ENCODE measurements at regions not wholly inside any gene's neighbourhood (a gene's known extent, or its start where the extent isn't known, plus 50 kb on each side); places are given as distances from the start of the nearest gene placed in this dataset.
A peak's percentile ranks its signal among the peaks of the same experiment; 100 is the strongest.
"Not testable (repeated sequence)": the region's sequence is repeated elsewhere in the genome, so short reads cannot be mapped to it uniquely, and the experiment has no call there.

DNA sequence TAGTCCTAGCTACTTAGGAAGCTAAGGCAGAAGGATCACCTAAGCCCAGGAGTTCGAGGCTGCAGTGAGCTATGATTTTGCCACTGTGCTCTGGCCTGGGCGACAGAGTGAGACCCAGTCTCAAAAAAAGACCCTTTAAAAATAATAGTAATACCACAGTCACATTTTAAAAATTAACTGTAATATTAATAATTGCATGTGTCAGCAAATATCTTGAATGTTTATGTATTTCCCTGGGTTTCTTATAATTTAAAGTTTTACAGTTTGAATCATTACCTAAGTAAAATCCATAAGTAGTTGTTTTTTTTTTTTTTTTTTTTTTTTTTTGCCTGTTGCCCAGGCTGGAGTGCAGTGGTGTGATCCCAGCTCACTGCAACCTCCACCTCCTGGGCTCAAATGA is 69.2 kb downstream of the LYZL2 start:
- DNase-seq (ENCODE audit: low read depth, low spot score), result no peak

DNA sequence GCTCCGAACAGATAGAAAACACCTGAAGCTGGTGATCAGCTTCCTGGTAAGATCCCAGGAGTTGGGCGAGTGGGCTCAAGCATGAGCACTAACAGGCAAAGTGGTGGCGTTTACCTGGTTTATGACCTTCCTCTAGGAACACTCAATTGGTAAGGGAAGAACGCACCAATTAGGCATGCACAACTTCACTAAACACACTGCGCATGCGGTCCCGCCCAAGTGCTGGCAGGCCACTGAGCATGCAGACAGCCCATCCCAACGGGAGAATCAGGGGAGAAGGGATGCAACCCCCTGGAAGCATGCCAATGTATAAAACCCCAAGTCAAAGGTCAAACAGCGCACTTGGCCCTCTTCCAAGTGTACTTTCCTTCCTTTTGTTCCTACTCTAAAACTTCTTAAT is 70.4 kb downstream of the LYZL2 start:
- DNase-seq (ENCODE audit: low read depth, low spot score), result no peak

DNA sequence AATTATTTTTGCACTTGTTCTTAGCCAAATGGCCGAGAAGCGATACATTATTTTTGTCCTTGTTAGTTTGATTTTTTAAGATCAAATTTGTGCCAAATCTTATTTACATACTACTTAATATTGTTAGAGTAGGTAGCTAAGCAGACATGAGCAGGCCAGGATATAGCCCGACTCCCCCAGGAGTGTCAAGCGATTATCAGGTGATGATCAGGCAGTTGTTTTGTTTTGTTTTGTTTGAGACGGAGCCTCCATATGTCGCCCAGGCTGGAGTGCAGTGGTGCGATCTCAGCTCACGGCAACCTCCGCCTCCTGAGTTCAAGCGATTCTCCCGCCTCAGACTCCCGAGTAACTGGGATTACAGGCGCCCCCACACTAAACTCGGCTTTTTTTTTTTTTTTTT is 71.1 kb downstream of the LYZL2 start:
- DNase-seq (ENCODE audit: low read depth, low spot score), result no peak

GRCh38 chr10:30557884-30558283 is 71.7 kb downstream of the LYZL2 start:
- DNase-seq (ENCODE audit: low read depth, low spot score), result peak; percentile 71

GRCh38 chr10:30556189-30556588 is 73.4 kb downstream of the LYZL2 start:
- no peak for DNase-seq (ENCODE audit: low read depth, low spot score)

- no peak for DNase-seq (ENCODE audit: low read depth, low spot score)
Measured at GRCh38 chr10:30555465-30555864, 74.1 kb downstream of the LYZL2 start.

GRCh38 chr10:30554440-30554825 is 75.1 kb downstream of the LYZL2 start:
- DNase-seq (ENCODE audit: low read depth, low spot score), result no peak

- DNase-seq (ENCODE audit: low read depth, low spot score), result peak; percentile 9
Measured at GRCh38 chr10:30553626-30554439, 75.7 kb downstream of the LYZL2 start.

GRCh38 chr10:30553018-30553625 is 76.4 kb downstream of the LYZL2 start:
- DNase-seq (ENCODE audit: low read depth, low spot score), result no peak

- no peak for DNase-seq (ENCODE audit: low read depth, low spot score)
Measured at GRCh38 chr10:30550967-30551815, 78.4 kb downstream of the LYZL2 start.

DNA sequence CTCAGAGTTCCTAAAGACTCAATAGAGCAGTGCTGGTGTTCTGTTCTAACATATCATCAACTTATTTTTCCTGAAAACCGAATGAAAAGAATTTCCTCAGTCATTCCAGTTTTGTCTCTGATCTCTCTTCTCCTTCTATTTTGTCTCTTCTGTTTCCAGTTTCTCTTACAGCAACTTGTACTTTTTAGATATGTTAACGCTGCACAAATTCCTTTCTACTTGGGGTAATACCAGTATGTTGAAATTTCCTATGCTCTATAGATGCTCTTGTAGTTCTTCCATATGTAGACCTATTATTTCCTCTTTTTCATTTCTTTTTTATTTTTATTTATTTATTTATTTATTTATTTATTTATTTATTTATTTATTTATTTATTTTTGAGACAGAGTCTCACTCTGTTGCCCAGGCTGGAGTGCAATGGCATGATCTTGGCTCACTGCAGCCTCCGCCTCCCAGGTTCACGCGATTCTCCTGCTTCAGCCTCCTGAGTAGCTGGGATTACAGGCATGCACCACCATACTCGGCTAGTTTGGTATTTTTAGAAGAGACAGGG is 80.3 kb downstream of the LYZL2 start:
- DNase-seq (ENCODE audit: low read depth, low spot score), result not testable (repeated sequence)

GRCh38 chr10:30546511-30546910 is 83.0 kb downstream of the LYZL2 start:
- DNase-seq (ENCODE audit: low read depth, low spot score), result no peak

- no peak for DNase-seq (ENCODE audit: low read depth, low spot score)
Measured at GRCh38 chr10:30542895-30543288, 86.7 kb downstream of the LYZL2 start.

DNA sequence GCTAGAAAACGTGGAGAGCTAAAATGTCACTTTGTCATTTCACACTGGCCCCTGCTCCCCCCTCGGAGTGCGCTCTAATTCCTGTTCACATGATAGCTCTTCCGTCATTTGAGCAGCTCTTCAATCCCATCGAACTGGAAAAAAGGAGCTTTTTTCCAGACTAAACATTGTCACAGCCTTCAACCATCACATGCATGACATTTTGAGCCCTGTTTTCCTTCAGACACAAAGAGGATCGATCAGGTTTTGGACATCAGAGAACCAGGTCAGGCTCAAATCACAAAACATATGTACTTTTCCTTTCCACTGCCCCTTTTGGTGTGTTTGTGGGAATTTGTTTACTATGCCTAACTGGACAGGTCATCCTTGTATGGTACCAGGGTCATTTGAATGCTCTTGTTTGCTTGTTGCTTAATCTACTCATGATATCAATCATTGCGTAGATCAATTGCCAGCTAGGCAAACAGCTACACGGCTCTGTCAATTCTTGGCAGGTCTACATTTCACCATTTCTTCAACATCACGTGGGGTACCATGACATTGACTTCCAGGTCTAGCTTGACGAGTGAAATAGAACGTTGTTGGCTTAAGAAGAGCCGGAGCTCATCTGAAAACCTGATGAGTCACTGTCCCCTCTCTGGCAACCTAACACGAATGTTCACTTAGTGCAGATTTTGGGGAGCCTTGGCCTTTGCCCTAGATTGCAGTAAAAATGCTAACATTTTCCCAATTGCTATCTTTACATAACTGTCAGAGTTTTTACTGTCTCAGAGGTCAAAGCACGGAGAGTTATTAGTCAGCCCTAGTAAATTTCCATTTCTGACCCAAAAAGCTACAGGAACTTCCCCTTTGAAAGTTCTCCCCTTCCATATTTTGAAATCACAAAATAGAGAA is 87.3 kb downstream of the LYZL2 start:
- DNase-seq (ENCODE audit: low read depth, low spot score), result no peak

GRCh38 chr10:30540276-30540675 is 89.3 kb downstream of the LYZL2 start:
- no peak for DNase-seq (ENCODE audit: low read depth, low spot score)

- no peak for DNase-seq (ENCODE audit: low read depth, low spot score)
Measured at GRCh38 chr10:30538086-30538485, 91.5 kb downstream of the LYZL2 start.

- DNase-seq (ENCODE audit: low read depth, low spot score), result no peak
Measured at GRCh38 chr10:30537586-30537985, 92.0 kb downstream of the LYZL2 start.

- not testable (repeated sequence) for DNase-seq (ENCODE audit: low read depth, low spot score)
Measured at GRCh38 chr10:30537158-30537557, 92.4 kb downstream of the LYZL2 start.

- DNase-seq (ENCODE audit: low read depth, low spot score), result no peak
Measured at GRCh38 chr10:30536578-30536977, 93.0 kb downstream of the LYZL2 start.

- DNase-seq (ENCODE audit: low read depth, low spot score), result no peak
Measured at GRCh38 chr10:30535677-30536076, 93.9 kb downstream of the LYZL2 start.

All from astrocyte of the hippocampus (primary cell).